ENCODE measurements at regions not wholly inside any gene's neighbourhood (a gene's known extent, or its start where the extent isn't known, plus 50 kb on each side); places are given as distances from the start of the nearest gene placed in this dataset.

DNA sequence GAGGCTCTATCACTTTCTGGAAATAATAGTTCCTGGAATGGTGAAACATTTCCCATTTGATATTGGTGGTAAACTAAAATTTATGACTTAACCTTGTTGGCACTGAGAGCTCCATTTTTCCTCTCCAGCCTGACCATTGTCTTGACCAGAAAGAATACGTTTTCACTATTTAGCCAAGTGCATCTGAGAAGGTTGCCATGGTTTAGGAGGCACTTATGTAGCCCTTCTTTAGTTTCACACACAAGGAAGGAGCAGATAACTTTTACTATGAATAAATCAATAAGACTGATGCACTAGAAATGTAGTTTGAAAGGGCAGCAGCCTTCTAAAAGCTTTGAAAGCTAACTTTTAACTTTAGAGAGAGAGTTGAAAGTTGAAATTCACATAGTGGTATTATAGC, 1045.5 kb upstream of the CDH6 start:
- no peak for TF ChIP-seq CTCF (conservative IDR thresholded peaks at IDR 0.05; ENCODE audit: low read depth in 2 of 2)
- TF ChIP-seq, protein P1, sequence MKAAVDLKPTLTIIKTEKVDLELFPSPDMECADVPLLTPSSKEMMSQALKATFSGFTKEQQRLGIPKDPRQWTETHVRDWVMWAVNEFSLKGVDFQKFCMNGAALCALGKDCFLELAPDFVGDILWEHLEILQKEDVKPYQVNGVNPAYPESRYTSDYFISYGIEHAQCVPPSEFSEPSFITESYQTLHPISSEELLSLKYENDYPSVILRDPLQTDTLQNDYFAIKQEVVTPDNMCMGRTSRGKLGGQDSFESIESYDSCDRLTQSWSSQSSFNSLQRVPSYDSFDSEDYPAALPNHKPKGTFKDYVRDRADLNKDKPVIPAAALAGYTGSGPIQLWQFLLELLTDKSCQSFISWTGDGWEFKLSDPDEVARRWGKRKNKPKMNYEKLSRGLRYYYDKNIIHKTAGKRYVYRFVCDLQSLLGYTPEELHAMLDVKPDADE (IDR thresholded peaks at IDR 0.05), result no peak
- TF ChIP-seq EZH2phosphoT487 (IDR thresholded peaks at IDR 0.05; ENCODE audit: unreplicated experiment), result no peak
- no peak for TF ChIP-seq POLR2AphosphoS5 (IDR thresholded peaks at IDR 0.05; ENCODE audit: low read depth)
- no peak for TF ChIP-seq EZH2 (IDR thresholded peaks at IDR 0.05; ENCODE audit: low read depth, unreplicated experiment)
- TF ChIP-seq, protein P2, sequence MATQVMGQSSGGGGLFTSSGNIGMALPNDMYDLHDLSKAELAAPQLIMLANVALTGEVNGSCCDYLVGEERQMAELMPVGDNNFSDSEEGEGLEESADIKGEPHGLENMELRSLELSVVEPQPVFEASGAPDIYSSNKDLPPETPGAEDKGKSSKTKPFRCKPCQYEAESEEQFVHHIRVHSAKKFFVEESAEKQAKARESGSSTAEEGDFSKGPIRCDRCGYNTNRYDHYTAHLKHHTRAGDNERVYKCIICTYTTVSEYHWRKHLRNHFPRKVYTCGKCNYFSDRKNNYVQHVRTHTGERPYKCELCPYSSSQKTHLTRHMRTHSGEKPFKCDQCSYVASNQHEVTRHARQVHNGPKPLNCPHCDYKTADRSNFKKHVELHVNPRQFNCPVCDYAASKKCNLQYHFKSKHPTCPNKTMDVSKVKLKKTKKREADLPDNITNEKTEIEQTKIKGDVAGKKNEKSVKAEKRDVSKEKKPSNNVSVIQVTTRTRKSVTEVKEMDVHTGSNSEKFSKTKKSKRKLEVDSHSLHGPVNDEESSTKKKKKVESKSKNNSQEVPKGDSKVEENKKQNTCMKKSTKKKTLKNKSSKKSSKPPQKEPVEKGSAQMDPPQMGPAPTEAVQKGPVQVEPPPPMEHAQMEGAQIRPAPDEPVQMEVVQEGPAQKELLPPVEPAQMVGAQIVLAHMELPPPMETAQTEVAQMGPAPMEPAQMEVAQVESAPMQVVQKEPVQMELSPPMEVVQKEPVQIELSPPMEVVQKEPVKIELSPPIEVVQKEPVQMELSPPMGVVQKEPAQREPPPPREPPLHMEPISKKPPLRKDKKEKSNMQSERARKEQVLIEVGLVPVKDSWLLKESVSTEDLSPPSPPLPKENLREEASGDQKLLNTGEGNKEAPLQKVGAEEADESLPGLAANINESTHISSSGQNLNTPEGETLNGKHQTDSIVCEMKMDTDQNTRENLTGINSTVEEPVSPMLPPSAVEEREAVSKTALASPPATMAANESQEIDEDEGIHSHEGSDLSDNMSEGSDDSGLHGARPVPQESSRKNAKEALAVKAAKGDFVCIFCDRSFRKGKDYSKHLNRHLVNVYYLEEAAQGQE (IDR thresholded peaks at IDR 0.05; ENCODE audit: unreplicated experiment), result no peak
- no peak for TF ChIP-seq ZNF114 (CRISPR knock-in tag; IDR thresholded peaks at IDR 0.05)

Measured in GM23338 (cell line).